AG04449 (cell line): ENCODE measurements at regions not wholly inside any gene's neighbourhood (a gene's known extent, or its start where the extent isn't known, plus 50 kb on each side); places are given as distances from the start of the nearest gene placed in this dataset.

Experiments
- CTCF ChIA-PET: fragments of 350-600 bp; formaldehyde crosslinking; extraction: SDS; loops from one replicate; lab custom pipeline; 2021; ENCODE audit warnings: antibody characterized with exemption; lab: Yijun Ruan, JAX
- POLR2A ChIA-PET: fragments of 400-600, 350-600 bp; formaldehyde crosslinking; extraction: SDS; loops from one replicate; lab custom pipeline; 2020; ENCODE audit warnings: antibody characterized with exemption, inconsistent platforms; lab: Yijun Ruan, JAX
- DNase-seq: peaks from one replicate; pipeline ENCODE4 v3.0.0-alpha.2; 2010; ENCODE audit warnings: low read depth, low spot score
- H3K4me3 ChIP-seq: 2 replicates; pipeline ENCODE4 v1.5.1; 2011; ENCODE audit warnings: low read depth, mild to moderate bottlenecking, control low read depth, low read length
- CTCF ChIP-seq: IDR thresholded peaks from one replicate; pipeline ENCODE4 v1.5.1; 2011; ENCODE audit warnings: mild to moderate bottlenecking, moderate library complexity, low read length, control low read depth, inconsistent platforms; ENCODE audit not compliant: insufficient read depth; ENCODE audit errors: missing control alignments

GRCh38 chr2:66324356-66324755, 110.6 kb upstream of the MEIS1 start:
- no peak for TF ChIP-seq CTCF
- POLR2A ChIA-PET: no interaction called here
- DNase-seq: no peak
- no peak overlapping the region for H3K4me3 ChIP-seq
- CTCF ChIA-PET: interaction anchor here (0.6 kb wide), 1 partner anchor 180 kb away, joined by 3 read pairs; no protein-coding TSS in a partner anchor

GRCh38 chr2:66323406-66323805, 111.5 kb upstream of the MEIS1 start:
- no peak for DNase-seq
- POLR2A ChIA-PET: no interaction called here
- no peak for TF ChIP-seq CTCF
- CTCF ChIA-PET: no interaction called here
- no peak overlapping the region for H3K4me3 ChIP-seq

- POLR2A ChIA-PET: no interaction called here
- no peak for TF ChIP-seq CTCF
Observed at GRCh38 chr2:66322506-66323260, 112.2 kb upstream of the MEIS1 start.

GRCh38 chr2:66318009-66318561, 116.8 kb upstream of the MEIS1 start:
- no peak for DNase-seq
- TF ChIP-seq CTCF: no peak
- ChIA-PET CTCF (no interaction called here), POLR2A (no interaction called here)
- no peak overlapping the region for H3K4me3 ChIP-seq

More at GRCh38 chr2:66322506-66323260, 112.2 kb upstream of the MEIS1 start:
- CTCF ChIA-PET: no interaction called here
- DNase-seq: no peak
- no peak overlapping the region for H3K4me3 ChIP-seq

- CTCF ChIA-PET: no interaction called here
- POLR2A ChIA-PET: no interaction called here
- no peak overlapping the region for H3K4me3 ChIP-seq
Observed at GRCh38 chr2:66317268-66317890, 117.5 kb upstream of the MEIS1 start.

More at GRCh38 chr2:66317268-66317890, 117.5 kb upstream of the MEIS1 start:
- TF ChIP-seq CTCF: no peak
- DNase-seq: no peak
